ENCODE measurements at regions not wholly inside any gene's neighbourhood (a gene's known extent, or its start where the extent isn't known, plus 50 kb on each side); places are given as distances from the start of the nearest gene placed in this dataset.

DNA sequence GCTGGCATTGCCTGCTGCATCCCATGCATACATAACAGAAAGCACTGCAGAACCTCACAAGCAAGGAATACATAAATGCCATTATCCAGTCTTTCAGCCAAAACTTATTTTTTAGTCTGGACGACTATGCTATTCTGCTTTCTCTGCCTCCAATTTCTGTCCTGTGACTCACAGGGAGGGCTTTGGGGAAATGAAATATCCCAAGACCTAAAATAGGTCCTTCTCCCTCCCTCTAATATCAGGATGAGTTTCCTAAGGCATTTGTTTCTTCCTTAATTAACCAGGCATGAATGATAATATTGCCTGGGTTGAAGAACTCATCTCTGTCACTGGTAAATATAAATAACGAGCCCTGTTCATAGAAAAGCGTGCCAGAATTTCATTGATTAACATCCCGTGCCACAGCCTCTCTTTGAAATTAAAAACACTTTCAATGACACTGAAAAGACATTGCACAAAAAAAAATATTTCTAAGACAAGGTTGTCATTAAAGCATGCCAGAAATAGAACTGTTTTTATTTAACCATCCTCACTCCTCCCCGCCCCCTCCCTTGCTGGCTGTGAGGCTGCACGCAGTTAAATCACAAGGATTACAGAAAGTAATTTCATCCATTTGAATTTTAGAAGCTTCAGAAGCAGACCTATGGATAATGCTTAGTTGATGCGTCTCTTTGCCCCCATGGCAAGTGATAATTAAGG lies 103.0 kb upstream of the ANKRD1 start:
- H3K4me3 ChIP-seq (ENCODE audit: low read depth, low read length), result no peak overlapping the region
- no peak for DNase-seq (ENCODE audit: low read depth)

GRCh38 chr10:91024541-91024940 lies 103.7 kb upstream of the ANKRD1 start:
- TF ChIP-seq, protein P1, sequence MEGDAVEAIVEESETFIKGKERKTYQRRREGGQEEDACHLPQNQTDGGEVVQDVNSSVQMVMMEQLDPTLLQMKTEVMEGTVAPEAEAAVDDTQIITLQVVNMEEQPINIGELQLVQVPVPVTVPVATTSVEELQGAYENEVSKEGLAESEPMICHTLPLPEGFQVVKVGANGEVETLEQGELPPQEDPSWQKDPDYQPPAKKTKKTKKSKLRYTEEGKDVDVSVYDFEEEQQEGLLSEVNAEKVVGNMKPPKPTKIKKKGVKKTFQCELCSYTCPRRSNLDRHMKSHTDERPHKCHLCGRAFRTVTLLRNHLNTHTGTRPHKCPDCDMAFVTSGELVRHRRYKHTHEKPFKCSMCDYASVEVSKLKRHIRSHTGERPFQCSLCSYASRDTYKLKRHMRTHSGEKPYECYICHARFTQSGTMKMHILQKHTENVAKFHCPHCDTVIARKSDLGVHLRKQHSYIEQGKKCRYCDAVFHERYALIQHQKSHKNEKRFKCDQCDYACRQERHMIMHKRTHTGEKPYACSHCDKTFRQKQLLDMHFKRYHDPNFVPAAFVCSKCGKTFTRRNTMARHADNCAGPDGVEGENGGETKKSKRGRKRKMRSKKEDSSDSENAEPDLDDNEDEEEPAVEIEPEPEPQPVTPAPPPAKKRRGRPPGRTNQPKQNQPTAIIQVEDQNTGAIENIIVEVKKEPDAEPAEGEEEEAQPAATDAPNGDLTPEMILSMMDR (IDR thresholded peaks at IDR 0.05; ENCODE audit: insufficient read depth, low read depth, low read length, missing control alignments), result no peak
- H3K4me3 ChIP-seq (ENCODE audit: low read depth, low read length), result no peak overlapping the region
- no peak for DNase-seq (ENCODE audit: low read depth)

More for the DNA sequence above, 103.0 kb upstream of the ANKRD1 start:
- TF ChIP-seq, protein P1 (IDR thresholded peaks at IDR 0.05; ENCODE audit: insufficient read depth, low read depth, low read length, missing control alignments), result no peak

GRCh38 chr10:91032611-91033206 lies 111.8 kb upstream of the ANKRD1 start:
- TF ChIP-seq, protein P1 (IDR thresholded peaks at IDR 0.05; ENCODE audit: insufficient read depth, low read depth, low read length, missing control alignments), result no peak

GRCh38 chr10:91033324-91033950 lies 112.5 kb upstream of the ANKRD1 start:
- H3K4me3 ChIP-seq (ENCODE audit: low read depth, low read length), result no peak overlapping the region
- DNase-seq (ENCODE audit: low read depth), result no peak
- TF ChIP-seq, protein P1 (IDR thresholded peaks at IDR 0.05; ENCODE audit: insufficient read depth, low read depth, low read length, missing control alignments), result no peak

More at GRCh38 chr10:91032611-91033206, 111.8 kb upstream of the ANKRD1 start:
- DNase-seq (ENCODE audit: low read depth), result no peak
- H3K4me3 ChIP-seq (ENCODE audit: low read depth, low read length), result no peak overlapping the region

- TF ChIP-seq, protein P1 (IDR thresholded peaks at IDR 0.05; ENCODE audit: insufficient read depth, low read depth, low read length, missing control alignments), result no peak
- no peak overlapping the region for H3K4me3 ChIP-seq (ENCODE audit: low read depth, low read length)
- DNase-seq (ENCODE audit: low read depth), result no peak
Observed at GRCh38 chr10:91034042-91034441, 113.2 kb upstream of the ANKRD1 start.

DNA sequence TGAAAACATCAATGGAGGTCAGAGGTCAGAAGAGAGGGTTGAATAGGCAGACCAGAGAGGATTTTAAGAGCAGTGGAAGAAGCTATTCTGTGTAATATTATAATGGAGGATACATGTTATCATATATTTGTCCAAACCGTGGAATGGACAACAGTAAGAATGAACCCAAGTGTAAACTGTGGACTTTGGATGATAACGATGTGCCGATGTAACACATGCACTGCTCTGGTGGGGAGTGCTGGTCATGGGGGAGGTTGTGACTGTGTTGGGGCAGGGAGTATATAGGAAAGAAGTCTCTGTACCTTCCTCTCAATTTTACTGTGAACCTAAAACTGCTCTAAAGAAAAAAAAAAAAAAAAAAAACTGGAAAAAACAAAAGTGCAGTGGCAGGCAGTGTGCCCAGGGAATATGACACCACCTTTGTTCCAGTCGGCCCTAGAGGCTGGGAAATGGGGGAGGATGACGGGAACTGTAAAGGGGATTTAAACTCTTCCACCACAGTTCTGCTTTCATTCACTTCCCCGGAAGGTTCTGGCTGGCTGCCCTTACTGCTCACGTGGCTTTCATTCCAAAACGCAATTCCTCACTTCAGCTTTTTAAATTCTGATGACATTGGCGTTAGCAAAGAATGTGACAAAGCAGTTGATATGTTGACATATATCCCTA lies 113.7 kb upstream of the ANKRD1 start:
- no peak for DNase-seq (ENCODE audit: low read depth)
- H3K4me3 ChIP-seq (ENCODE audit: low read depth, low read length), result no peak overlapping the region
- TF ChIP-seq, protein P1 (IDR thresholded peaks at IDR 0.05; ENCODE audit: insufficient read depth, low read depth, low read length, missing control alignments), result no peak

Measured in GM12865 (cell line).